HG03354 (cell line): ENCODE measurements at regions not wholly inside any gene's neighbourhood (a gene's known extent, or its start where the extent isn't known, plus 50 kb on each side); places are given as distances from the start of the nearest gene placed in this dataset.

Experiments
- ATAC-seq: cut with Tn5 transposase; IDR thresholded peaks from one replicate; pipeline ENCODE4 v1.9.1; 2021; ENCODE audit warnings: mild to moderate bottlenecking; ENCODE audit not compliant: unreplicated experiment, poor library complexity, severe bottlenecking

DNA sequence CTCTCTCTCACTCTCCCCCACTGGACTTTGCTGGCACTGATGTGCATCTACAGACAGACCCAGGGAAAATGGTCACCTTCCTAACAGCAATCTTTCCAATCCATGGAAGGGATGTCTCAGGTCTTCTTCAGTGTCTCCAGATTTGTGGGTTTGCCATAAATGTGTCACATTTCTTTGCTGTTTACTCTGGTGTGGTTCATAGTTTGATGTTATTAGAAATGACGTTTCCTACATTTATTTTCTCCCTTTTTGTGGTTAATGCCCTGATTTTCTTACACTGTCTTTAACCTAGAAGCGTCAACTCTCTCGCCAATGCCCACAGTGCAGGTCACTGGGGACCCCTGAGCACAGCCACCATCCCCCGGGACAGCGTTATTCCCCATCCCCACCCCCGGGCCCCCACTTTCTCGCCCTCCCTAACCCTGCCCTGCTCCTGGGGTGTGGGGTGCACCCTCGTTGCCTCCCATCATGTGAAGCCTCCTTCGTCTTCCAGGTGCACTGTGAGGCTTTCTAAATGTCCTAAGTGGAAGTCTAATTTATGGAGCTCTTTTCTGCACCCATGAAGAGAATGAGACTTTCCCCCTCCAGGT, 86.5 kb downstream of the YTHDF1 start:
- ATAC-seq = no peak

DNA sequence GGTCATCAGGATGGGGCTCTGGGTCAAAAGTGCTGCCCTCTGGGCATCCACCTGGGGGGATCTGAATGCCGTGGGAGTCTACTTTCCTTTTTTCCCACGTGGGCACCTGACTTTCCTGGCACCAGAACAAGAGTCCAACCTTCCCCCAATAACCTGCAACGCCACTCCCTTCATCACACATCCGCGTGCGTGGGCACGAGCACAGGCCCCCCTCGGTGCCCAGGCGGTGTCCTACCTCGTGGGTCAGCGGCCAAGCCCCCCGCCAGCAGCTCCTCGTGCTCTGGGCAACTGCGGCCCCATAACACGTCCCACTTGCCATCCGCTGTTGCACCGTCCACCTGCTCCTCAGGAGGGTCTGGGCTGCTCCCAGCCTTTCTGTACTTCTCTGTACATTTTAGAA, 87.0 kb downstream of the YTHDF1 start:
- ATAC-seq = no peak

DNA sequence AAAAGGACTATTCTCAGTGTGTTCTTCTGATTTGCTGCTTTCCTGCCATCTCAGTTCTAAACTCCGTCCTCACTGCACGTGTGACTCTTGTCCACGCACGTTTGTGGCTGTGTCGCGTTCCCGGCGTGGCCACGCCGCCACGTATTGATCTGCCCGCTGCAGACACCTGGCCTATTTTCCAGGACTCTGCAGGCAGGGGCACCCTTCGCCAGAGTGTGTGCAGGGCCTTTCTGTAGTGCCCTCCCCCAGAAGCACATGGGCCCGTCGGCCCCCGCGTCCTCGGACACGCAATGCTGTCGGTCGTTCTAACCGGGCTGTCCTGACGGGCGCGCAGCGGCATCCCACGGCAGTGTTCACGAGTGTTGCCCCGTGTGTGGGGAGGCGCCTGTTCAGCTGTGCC, 87.6 kb downstream of the YTHDF1 start:
- ATAC-seq = no peak

DNA sequence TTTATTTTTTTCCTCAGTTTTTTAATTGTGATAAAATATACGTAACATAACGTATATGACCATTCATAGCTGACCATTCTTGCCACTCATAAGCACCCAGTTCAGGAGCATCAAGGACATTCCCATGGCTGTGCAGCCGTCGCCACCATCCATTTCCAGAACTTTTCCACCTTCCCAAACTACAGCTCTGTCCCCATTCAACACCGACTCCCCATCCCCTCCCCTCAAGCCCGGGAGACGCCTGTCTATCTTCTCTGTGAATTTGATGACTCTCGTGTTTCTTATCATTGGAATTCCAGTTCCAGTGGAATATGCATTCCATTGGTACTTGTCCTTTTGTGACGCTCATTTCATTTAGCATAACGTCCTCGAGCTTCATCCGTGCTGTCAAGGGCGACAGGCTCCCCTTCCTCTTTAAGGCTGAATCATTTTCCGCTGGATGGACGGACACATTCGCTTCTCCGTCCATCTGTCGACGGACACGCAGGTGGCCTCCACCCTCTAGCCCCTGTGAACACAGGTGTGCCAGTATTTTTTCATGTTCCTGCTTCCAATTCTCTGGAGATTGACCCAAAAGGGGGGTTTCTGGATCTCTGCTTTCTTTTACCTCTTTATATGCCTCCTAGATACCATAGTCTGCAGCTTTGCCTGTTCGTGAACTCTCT, 88.1 kb downstream of the YTHDF1 start:
- ATAC-seq = no peak

GRCh38 chr20:63126876-63127699, 88.8 kb downstream of the YTHDF1 start:
- ATAC-seq = no peak

DNA sequence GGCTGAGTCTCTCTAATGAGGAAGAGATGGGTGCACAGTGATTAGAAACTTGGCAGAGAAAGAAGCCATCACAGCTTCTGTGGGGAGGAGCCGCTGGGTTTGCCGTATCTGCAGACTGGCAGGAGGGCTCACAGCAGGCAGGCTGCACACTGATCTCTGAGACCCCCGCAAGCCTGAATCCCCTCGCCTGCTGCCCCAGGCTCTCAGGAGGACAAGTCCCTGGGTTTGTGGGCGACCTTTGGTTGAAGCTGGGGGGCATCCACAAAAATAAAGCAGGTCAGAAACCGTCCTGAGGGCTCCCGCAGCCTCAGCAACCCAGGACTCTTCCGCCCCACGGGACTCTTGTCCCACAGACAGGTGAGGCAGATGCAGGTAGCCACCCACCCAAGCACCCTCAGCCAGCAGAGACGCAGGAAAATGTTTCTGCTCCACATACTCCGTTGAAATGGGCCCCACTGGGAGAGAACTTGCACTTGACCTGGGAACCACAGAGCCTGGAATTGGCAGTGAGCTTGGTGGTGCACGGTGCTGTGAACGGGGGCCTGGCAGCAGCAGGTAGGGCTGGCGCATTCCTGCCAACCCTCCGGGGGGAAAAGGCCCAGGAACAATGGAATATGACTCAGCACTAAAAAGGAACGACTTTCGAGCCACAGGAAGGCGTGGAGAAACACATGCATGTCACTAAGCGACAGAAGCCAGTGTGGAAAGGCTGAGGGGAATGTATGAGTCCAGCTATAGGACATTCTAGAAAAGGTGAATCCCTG, 89.9 kb downstream of the YTHDF1 start:
- no peak for ATAC-seq

- ATAC-seq = no peak
Measured at GRCh38 chr20:63125581-63125837, 90.4 kb downstream of the YTHDF1 start.

DNA sequence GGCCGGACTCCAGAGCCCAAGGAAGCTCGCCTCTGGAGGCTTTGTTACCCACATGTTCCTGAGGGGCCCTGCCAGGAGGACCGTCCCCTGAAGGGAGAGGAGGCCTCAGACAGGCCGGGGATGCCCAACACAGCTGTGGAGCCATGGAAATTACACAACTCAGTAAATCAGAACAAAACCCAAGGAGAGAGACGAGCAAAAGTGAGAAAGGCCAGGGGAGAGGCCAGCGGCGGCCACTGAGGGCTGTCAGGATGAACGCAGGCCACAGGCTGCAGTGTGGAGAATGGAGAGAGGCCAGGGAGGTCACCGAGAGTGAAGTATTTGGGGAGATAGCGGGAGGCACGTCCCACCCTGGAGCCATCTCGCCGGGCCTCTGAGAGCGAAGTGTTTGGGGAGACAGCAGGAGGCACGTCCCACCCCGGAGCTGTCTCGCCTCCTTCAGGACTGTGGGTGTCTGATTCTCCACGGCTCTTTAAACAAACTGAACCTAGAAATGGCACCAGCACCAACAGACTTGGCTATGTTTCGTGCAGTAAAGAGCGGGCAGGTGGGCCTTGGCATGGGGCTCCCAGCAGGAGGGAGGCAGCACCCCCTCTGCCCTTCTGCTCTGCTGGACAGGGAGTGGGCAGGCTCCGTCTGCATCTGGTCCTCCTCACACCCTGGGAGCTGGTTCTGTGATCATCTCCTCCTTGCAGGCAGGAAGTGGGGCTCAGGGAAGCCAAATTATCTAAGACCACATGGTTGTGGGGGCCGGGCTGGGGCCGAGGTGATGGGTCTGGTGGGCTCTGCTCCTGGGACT, 91.0 kb downstream of the YTHDF1 start:
- ATAC-seq = no peak

DNA sequence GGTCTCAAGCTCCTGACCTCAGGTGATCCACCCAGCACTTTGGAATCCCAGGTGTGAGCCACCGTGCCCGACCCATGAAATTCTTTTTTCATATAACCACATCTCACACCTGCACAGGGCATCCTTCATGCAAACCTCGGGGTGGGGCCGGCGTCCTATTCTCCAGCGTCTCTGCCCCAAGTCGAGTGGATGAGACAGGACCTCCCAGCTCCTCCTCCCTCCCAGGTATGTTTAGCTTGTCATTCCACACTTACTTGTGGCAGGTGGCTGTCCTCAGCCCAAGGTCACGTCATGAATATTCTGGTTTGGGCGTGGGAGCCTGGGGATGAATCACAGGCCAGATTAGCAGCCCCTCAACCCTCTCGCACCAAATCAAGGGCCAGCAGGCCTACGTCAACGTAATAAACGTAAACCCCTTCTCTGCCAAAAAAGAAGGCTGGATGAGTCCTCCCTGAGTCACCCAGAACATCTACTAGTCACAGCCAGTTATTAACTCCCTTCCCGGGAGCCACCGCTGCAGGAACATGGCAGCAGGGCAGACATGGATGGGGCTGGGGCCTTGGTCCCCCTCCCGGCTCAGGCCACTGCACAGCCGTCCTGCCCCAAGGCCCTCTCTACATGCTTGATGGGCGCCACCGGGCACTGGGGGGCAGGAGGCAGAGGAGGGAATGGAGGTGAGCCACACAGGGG, 91.7 kb downstream of the YTHDF1 start:
- ATAC-seq = no peak

- no peak for ATAC-seq
Measured at GRCh38 chr20:63123331-63123741, 92.6 kb downstream of the YTHDF1 start.

DNA sequence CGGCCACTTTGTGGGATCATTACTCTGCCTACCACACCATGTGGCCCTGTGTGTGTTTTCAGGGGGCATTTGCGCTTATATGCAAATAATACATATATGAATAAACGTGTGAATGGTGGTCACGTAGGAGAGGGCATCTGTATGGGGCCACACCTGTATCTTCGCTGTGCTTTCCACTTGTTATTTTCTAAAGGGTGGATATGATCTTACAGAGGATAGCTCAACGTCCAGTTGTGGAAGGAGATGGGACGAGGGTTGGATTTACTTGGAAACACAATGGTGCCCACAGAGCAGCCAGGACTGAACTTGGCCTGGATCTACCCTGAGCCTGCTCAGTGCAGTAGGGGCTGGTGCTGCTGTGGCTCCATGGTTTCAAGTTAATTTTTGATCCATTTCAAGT, 93.3 kb downstream of the YTHDF1 start:
- no peak for ATAC-seq

GRCh38 chr20:63121749-63122405, 94.1 kb downstream of the YTHDF1 start:
- no peak for ATAC-seq

- ATAC-seq = no peak
Measured at GRCh38 chr20:63121246-63121645, 94.7 kb downstream of the YTHDF1 start.

- no peak for ATAC-seq
Measured at GRCh38 chr20:63120808-63121090, 95.2 kb downstream of the YTHDF1 start.

DNA sequence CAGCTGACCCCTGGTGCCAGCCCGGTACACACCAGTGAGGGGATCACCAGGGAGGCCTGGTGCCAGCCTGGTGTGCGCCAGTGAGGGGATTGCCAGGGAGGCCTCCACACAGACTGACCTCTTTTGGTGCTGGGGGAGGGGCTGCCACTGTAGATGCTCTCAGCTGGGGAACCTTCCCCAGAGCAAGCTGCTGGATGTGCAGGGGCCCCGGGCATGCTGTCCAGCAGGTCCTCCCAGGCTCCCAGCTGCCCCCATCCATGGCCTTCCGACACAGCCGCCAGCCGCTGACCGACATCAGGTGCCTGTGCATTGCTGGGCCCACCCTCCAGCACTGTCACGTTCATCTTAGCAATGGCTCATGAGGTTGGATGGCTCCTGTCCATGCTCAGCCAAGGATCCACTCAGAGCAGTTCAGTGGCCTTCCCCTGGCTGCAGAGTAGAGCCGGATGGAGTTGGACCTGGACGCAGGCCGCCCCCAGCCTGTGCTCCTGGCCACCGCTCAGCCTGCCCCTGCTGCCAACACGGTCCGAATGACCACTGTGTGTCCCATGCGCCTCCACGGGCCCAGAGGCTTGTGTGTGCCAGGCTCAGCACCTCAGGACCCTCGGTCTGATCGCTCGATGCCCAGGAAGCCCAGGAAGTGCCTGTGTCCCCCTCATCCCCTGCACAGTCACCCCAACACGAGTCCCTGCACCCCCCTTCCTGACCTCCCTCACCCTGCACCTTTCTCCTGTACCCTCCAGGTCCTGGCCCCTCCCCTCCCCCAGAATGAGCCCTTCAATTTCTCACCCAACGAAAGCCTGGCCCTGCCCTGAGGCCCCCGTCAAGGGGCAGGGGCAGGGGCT, 95.7 kb downstream of the YTHDF1 start:
- no peak for ATAC-seq

DNA sequence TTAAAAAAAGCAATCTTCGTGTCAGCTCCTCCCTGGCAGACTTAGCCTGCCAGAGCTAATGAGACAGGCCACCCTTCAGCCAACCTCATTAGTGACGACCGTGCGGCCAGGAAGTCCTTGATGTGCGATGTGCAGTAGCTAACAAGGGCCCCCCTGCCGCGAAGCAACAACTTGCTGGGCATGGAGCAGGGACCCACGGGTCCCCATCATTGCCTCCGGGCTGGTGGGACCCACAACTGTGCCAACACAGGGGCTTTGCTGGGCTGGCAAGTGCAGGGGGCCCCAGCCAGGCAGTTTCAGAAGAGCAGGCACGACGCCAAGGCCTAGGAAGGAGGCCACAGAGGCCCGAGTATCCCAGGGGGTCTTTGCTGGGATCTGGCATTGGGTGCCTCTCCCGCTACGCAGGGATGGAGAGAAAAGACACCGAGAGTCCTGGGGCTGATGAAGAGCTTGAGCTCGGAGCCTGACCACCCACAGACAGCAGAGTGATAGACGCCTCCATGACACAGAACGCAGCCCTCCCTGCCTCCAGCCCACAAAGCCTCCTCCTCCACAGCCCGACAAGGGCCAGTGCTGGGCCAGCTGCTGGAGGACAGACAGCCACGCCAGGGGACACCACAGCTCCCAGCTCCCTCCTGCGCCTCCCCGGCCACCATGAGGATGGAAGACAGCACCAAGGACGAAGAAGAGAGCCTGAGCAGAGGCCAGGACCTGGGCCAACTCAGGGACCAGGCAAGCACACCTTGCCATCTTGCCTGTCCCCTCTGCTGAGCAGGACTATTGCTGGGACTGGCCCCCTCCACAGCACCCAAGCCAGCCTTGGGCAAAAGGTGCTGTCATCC, 96.6 kb downstream of the YTHDF1 start:
- ATAC-seq = no peak
